Nucleus accumbens (tissue), 56 donors: ENCODE measurements at regions not wholly inside any gene's neighbourhood (a gene's known extent, or its start where the extent isn't known, plus 50 kb on each side); places are given as distances from the start of the nearest gene placed in this dataset.
A peak's percentile ranks its signal among the peaks of the same experiment; 100 is the strongest.
"Not testable (repeated sequence)": the region's sequence is repeated elsewhere in the genome, so short reads cannot be mapped to it uniquely, and the experiment has no call there.

Experiments
- DNase-seq, 56 donors: peaks; one replicate each; lab custom pipeline; 2025; lab: John Stamatoyannopoulos, UW

DNA sequence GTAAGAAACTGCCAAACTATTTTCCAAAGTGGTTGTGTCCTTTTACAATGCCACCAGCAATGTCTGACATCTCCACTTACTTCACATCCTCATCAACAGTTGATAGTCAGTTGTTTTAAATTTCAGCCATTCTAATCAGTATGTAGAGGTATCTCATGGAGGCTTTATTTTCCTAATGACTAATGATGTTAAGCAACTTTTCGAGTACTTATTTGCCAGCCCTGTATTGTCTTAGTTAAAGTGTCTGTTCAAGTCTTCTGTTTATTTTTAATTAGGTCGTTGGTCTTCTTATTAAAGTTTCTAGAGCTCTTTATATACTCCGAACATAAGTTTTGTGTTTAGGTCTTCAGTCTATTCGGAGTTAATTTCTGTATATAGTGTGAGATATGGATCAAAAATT is 54.9 kb upstream of the NBPF12 start:
- not testable (repeated sequence) for DNase-seq

DNA sequence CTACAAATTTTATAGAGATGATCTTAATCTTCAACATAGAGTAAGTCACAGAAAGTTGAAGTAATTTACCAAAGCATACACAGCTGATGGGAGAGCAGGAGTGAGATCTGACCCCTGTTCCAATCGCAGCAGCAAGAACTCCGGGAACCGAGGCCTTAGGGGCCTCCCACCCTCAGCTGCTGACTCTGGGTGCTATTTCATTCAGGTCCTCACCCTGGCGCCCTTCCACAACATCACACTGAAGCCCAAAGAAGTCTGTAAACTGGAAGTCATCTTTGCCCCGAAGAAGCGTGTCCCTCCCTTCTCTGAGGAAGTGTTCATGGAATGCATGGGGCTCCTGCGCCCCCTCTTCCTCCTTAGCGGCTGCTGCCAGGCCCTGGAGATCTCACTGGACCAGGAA is 57.0 kb upstream of the NBPF12 start:
- DNase-seq: not testable (repeated sequence)

DNA sequence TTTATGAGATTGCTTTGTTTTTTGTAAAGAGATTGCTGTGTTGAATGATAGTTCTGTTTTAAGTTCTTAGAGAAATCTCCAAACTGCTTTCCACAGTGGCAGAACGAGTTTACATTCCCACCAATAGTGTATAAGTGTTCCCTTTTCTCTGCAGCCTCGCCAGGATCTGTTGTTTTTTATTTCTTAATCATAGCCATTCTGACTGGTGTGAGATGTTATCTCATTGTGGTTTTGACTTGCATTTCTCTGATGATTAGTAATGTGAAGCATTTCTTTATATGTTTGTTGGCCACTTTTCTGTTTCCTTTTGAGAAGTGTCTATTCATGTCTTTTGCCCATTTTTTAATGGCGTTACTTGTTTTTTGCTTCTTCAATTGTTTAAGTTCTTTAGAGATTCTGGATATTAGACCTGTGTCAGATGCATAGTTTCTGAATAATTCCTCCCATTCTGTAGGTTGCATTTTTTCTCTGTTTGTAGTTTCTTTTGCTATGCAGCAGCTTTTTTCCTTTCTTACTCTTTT is 74.3 kb upstream of the NBPF12 start:
- DNase-seq: not testable (repeated sequence)

DNA sequence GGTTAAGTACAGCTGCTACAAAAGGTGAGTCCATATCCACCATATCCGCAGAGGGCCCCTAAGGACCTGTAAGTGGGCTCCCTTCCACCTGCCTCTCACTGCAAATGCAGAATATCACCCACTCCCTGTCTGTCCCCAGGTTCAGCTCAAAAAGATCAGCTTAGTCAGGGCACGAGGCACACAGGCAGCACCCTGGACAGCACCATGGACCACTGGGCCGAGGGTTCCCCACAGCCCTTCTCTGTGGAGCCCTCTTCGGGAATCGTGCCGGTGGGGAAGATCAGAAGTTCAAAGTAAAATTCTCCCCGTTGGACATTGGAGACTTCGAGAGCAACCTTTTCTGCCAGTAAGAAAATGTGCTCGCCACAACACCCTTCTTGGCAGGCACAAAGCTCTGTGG is 85.0 kb upstream of the NBPF12 start:
- not testable (repeated sequence) for DNase-seq

DNA sequence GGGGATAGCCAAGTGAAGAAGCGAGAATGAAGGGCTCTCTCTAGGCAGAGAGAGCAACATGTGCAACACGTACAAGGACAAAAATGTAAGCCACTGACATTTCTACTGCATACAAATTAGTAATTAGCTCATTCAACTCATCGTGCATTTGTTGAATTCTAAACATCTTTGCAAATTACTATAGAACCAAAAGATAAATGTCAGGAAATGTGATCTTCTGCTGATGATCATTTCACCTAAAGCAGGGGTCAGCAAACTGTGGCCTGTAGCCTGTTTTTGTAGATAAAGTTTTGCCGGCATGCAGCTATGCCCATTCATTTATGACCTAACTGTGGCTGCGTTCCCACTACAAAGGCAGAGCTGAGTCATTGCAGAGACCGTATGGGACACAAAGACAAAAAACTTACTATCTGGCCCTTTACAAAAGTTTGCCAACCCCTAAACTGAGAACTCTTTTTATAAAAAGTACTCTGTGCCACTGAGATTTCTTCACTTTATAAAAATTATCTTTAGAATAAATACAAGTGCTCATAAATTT is 87.7 kb upstream of the NBPF12 start:
- peak in 1 of 56 donors; percentile 23 for DNase-seq

DNA sequence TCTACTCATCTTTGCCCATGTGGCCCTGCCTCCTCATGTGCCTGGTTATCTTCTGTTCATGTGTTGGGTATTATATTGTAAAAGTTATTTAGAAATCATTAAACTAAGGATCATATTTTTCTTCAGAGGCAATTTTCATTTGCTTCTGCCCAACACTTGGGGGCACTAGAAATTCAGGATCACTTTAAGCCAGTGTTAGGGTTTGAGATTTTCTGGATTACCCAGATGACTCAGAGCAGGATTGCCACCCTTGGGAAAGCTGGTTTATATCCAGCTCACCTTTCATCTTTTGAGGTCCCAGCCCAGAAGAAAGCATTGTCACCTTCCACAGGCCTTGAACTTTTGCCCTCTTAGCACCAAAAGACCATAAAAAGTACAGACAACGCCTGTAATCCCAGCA is 99.4 kb upstream of the NBPF12 start:
- DNase-seq: not testable (repeated sequence)

DNA sequence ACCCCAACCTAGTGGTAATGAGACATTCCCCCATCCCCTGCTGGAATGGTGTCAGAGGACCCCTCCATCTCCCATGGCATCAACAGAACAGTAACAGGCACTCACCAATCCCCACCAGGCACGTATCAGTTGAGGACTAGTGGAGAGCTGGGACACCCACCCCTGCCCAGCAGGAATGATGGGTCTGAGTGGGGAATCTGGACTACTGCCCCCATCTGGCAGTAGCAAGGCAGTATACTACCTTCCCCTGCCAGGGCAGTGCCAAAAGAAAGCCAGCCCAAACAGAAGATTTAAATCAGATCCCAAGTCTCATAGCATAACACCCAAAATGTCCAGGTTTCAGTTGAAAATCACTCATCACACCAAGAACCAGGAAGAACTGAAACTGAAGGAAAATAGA is 111.2 kb upstream of the NBPF12 start:
- not testable (repeated sequence) for DNase-seq

DNA sequence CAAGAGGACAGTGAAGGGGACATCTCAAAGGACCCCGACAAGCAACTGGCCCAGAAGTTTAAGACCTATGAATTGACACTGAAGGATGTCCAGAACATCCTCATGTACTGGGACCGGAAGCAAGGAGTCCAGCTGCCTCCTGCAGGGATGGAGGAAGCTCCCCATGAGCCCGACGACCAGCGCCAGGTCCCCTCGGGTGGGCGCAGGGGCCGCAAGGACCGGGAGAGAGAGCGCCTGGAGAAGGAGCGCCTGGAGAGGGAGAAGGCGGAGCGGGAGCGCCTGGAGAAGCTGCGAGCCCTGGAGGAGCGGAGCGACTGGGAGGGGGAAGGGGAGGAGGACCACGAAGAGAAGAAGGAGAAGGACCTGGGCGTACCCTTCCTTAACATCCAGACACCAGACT is 143.9 kb upstream of the NBPF12 start:
- DNase-seq: not testable (repeated sequence)

DNA sequence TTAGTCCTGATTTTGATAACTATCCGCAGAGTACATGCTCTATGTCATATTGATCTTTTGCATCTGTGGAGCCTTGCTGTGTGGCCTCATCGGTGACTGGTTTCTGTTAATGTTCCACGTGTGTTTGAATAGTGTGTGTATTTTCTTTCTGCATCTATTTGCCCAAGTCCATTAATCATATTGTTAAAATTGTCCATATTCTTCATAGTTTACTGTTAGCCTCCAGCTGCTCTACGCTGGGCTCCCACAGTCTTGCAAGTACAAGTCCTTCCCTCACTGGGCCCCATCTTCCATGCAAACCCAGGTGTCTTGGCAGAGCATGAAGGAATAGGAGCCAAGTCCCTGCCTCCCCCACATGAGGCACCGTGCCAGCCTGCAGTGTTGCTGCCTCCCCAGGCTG is 145.4 kb upstream of the NBPF12 start:
- peak in 10 of 56 donors; percentile 0 to 21 (median 5) for DNase-seq

DNA sequence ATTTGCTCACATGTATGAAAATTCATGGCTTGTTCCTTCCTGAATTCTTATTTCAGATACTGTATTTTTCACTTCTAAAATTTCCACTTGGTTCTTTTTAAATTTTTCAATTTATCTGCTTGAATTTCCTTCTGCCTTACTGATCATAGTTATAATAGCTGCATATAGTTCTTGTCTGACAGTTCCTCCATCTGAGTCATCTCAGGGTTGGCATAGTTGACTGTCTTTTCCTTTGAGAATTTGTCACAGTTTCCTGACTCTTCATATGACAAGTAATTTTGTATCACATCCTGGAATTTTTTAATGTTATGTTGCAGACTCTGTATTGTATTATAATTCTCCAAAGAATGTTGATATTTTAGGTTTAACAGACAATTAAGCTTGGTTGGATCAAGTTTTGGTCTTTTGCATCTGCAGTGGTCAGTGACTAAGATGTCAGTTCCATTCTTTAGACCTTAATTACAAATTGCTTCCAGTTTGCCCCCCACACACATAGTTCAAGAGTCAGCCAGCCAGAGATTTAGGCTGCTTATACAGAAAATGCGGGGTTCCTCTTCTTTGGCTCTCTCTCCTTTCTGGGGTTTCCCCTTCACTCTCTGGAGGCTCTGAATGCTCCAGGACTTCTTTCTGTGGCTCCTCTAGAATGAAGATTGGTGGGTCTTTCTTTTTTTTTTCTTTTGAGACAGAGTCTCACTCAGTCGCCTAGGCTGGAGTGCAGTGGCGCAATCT is 153.7 kb upstream of the NBPF12 start:
- not testable (repeated sequence) for DNase-seq

DNA sequence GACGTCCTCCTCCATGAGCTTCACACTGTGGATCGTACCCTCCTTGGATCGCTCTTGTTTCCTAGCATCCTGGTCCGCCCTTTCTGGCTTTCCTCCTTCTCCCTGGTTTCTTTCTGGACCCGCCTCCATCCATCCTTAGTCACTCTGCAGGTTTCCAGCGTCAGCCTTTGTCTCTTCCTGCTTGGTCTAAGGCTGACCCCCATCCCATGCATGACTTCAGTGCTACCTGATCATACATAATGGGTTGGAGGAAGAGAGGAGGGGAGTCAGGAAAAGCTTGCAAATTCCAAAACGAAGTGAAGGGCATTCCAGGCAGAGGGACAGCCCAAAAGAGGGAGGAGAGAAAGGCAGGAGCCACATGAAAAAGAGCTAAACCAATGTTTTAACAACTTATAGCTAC is 156.9 kb upstream of the NBPF12 start:
- not testable (repeated sequence) for DNase-seq

DNA sequence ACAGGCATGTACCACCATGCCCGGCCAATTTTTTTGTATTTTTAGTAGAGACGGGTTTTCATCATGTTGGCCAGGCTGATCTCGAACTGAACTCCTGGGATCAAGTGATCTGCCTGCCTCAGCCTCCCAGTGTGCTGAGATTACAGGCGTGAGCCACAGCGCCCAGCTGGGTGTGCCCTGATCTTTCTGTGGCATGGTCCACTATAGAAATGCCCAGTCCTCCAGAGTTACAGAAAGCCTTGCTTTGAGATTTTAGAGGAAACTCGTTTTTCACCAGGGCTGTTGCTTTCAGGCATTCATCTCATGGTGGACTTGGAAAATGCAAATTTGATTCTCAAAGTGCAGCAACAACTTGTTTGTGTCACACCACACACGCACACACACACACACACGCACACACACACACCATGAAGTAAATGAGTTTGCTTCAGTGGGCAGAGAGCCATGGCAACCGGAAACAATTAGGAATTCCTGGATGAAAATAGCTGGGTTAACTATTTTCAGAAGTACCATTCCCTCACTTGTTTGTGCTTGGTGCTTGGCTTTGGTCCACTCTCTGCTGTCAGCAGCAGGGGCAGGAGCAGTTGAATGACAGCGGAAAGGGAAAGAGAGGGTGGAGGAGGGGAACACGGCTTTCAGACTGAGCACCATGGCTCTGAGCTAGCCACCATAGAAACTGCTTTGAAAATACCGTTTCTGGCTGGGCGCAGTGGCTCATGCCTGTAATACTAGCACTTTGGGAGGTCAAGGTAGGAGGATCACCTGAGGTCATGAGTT is 160.1 kb upstream of the NBPF12 start:
- DNase-seq: peak in 18 of 56 donors; percentile 0 to 68 (median 21)

DNA sequence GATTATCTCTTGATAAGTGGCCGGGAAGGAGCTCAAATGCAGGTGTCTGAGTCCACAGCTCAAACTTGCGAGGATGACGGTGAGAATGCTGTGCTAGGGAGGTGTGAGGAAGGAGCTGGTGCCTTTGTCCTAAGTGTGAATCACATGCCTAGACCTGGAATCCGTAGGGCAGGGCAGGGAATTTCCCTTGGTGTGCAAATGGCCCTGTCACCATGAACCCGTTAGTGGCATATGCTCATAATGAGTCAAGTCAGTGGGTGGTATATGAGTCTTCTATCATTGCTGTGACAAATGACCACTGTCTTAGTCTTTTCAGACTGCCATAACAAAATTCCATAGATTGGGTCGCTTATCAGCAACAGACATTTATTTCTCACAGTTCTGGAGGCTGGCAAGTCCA is 163.1 kb upstream of the NBPF12 start:
- DNase-seq: not testable (repeated sequence)

DNA sequence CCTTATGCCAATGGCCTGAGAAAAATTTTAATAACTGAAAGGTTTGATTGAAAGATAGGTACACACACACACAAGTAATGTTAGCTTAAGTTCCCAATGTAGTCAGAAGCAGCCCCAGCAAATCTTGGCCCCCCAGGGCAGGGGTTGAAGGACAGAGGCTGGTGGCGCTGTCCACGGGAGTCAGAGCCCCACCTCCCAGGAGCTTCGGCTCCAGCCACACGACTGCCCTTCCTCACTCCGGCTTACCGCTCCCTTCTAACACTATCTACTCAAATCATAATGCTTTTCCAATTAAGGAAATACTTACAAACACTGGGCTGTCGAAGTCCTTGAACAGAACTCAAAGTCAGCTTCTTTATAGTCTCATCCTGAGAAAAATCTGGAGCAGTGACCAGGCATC is 163.9 kb upstream of the NBPF12 start:
- not testable (repeated sequence) for DNase-seq

DNA sequence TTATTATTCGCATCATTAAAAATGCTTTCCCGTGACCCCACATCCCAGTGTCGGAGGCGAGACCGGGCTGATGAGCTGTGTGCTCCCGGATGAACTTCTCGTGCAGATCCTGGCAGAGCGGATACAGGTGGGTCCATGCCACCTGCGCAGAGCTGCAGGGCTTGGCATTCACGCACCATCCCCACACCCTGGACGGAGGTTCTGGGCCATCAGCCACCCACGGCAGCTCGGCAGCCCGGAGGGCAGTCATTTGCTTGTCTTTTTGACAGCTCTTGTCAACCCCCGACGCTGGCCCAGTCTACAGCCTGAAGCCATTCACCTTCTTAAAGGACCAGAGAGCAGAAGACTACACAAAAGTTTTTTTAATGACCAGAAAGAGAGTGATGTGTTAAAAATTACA is 166.7 kb upstream of the NBPF12 start:
- DNase-seq: not testable (repeated sequence)

DNA sequence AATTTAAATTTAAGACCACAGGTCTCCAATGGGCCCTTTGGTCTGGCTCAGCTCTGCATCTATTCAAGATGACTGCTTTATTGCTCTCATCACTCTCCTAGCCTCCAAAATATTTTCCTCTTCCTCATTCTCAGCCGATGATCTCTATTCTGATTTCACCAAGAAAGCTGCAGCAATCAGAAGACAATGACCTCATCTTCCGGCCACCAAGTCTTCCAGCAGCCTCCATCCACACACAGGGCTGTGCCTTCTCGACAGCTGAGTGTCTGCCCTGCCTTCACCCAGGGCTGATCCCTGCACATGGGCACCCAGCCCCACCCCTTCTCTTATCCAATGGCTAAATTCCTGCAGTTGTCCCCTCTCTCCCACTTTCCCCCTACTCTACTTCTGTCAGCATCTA is 167.1 kb upstream of the NBPF12 start:
- not testable (repeated sequence) for DNase-seq

DNA sequence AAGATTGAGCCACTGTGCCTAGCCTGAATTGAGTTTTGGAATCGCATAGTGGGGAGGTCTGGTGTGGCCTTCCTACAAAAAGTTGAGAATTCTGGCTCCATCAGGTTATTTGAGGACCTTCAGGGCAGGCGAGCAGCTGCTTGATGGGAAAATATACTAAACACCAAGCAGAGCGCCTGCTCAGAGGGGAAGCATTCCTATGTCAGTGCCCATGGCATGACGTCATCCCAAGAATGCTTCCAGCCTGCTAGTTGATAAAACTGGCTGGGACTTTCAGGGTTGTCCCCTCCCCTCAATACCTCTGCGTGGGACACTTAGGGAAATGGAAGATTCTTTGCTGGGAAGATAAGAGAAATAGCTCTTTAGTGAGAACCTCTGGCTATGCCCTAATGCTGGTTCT is 174.9 kb upstream of the NBPF12 start:
- not testable (repeated sequence) for DNase-seq

DNA sequence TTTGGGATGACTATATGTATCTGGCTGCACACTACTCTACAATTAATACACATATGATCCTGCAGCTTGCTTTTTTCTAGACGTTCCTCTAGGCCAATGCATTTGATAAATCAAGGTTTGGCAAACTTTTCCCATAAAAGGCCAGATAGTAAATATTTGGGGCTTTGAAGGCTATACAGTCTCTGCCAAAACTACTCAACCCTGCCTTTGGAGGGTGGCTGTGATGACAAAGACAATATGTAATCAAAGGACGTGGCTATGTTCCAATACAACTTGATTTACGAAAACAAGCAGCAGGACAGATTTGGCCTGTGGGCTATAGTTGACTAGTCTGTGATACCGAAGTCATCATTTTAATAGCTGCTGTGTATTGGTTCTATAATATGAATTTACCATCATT is 181.3 kb upstream of the NBPF12 start:
- not testable (repeated sequence) for DNase-seq

DNA sequence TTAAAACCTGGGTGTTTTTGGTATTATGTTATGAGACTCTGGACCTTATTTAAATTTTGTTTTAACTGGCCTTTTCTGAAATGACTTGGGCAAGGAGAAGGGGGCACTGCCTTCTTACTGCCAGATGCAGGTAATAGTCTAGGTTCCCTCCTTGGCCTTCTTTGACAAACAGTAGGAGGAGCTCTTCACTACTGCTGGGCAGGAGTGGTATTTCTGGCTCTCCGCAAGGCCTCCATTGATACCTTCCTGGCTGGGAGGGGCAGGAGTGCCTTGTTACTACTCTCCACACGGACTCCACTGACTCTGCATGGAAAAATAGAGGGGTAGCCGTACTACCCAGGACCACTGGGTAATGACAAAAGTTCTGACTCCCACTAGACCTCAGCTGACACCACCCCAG is 189.4 kb upstream of the NBPF12 start:
- not testable (repeated sequence) for DNase-seq

DNA sequence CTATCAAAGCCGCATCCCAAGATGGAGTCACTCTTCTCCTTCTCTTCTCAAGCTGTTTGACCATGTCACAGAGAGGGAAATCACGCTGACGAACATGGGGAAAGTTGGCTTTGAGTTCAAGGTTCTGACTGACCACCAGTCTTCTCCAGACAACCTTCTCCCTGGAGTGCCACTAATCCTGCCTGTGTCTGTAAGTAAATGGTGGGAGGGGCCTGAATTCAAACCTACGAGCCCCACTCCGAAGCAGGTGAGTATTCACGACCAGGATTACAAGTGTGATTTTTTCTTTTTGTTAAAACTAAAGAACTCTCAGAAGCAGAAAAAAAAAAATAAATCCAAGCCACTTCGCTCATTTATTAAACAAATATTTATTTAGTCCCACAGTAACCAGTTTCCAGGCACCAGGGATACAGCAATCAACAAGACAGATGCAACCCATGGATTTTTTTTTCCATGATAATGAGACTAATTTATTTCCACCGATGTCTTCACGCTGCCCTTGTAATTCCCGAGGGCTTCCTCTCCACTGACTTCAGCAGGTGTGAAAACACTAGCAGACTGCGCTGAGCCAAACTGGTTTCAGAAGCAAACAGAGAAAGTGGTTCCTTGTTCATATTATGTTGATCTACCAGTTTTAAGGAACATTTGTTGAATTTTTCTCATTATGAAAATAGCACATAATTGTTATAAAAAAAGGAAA is 206.0 kb upstream of the NBPF12 start:
- not testable (repeated sequence) for DNase-seq
